Caco-2 (cell line): ENCODE measurements at regions not wholly inside any gene's neighbourhood (a gene's known extent, or its start where the extent isn't known, plus 50 kb on each side); places are given as distances from the start of the nearest gene placed in this dataset.

Experiments
- BruUV-seq: library from RNA; stranded (reverse); fragments of 400-500 nt; replicated peaks from 2 replicates; lab custom pipeline; 2021; lab: Mats Ljungman, UMichigan
- CTCF ChIA-PET: fragments of 300-600 bp; sonication (Branson Sonifier 250); formaldehyde crosslinking; loops from one replicate; lab custom pipeline; 2022; ENCODE audit warnings: antibody characterized with exemption; lab: Charles Lee
- POLR2A ChIA-PET: fragments of 300-600 bp; sonication (Branson Sonifier 250); formaldehyde crosslinking; loops from one replicate; lab custom pipeline; 2022; ENCODE audit warnings: antibody characterized with exemption; lab: Charles Lee
- DNase-seq, 2 experiments: peaks; one replicate each; pipeline versions ENCODE4 v3.0.0 to v3.0.0-alpha.2; 2020 to 2022
- H3K27me3 ChIP-seq: replicated peaks from 2 replicates; pipeline ENCODE4 v1.6.0; 2011; ENCODE audit warnings: low read length; ENCODE audit not compliant: control insufficient read depth, insufficient read depth
- H3K36me3 ChIP-seq: 2 replicates; pipeline ENCODE4 v1.5.1; 2011; ENCODE audit warnings: low read length; ENCODE audit not compliant: control insufficient read depth, insufficient read depth
- H3K4me1 ChIP-seq: fragments of 250-450 bp; sonication (Bioruptor Pico); 2 replicates; pipeline ENCODE4 v1.5.1; 2020; ENCODE audit warnings: mild to moderate bottlenecking
- H3K4me3 ChIP-seq: 2 replicates; pipeline ENCODE4 v1.5.1; 2011; ENCODE audit warnings: low read depth, mild to moderate bottlenecking, control low read depth, low read length
- H3K9me3 ChIP-seq: fragments of 250-450 bp; sonication (Bioruptor Pico); 2 replicates; pipeline ENCODE4 v1.5.1; 2020; ENCODE audit warnings: mild to moderate bottlenecking, moderate library complexity
- H3K27ac Mint-ChIP-seq: one replicate; pipeline ENCODE4 v1.8.0; 2022; ENCODE audit warnings: mixed read lengths; ENCODE audit not compliant: unreplicated experiment
- H3K27me3 Mint-ChIP-seq: one replicate; pipeline ENCODE4 v1.8.0; 2022; ENCODE audit warnings: mixed read lengths; ENCODE audit not compliant: insufficient read depth, unreplicated experiment
- H3K36me3 Mint-ChIP-seq: one replicate; pipeline ENCODE4 v1.8.0; 2022; ENCODE audit warnings: mild to moderate bottlenecking, mixed read lengths; ENCODE audit not compliant: insufficient read depth, unreplicated experiment
- H3K4me1 Mint-ChIP-seq: one replicate; pipeline ENCODE4 v1.8.0; 2022; ENCODE audit warnings: low read depth, mixed read lengths; ENCODE audit not compliant: unreplicated experiment
- H3K4me3 Mint-ChIP-seq: one replicate; pipeline ENCODE4 v1.8.0; 2022; ENCODE audit warnings: mild to moderate bottlenecking, moderate library complexity, mixed read lengths; ENCODE audit not compliant: unreplicated experiment
- H3K9me3 Mint-ChIP-seq: one replicate; pipeline ENCODE4 v1.8.0; 2022; ENCODE audit warnings: mixed read lengths; ENCODE audit not compliant: unreplicated experiment
- CTCF ChIP-seq, 2 experiments: fragments of 200-600 bp in 1 of 2; IDR thresholded peaks; 1 replicate in 1 of 2; 2 replicates in 1 of 2; pipeline versions ENCODE4 v1.5.1 to v1.8.0; 2011 to 2022; ENCODE audit warnings: antibody characterized with exemption in 1 of 2, control low read depth in 1 of 2, inconsistent platforms in 1 of 2, low read depth in 1 of 2, low read length in 1 of 2, mild to moderate bottlenecking in 1 of 2, moderate library complexity in 1 of 2; ENCODE audit not compliant: insufficient read depth in 1 of 2, severe bottlenecking in 1 of 2, unreplicated experiment in 1 of 2
- intact Hi-C: fragments of 100-400 bp; cut with micrococcal nuclease; formaldehyde crosslinking; loops from one replicate; pipeline ENCODE4 v1.10.0; 2022; ENCODE audit not compliant: unreplicated experiment

GRCh38 chr3:3365716-3366115 is 186.2 kb upstream of the CRBN start:
- H3K36me3 ChIP-seq = no peaks in the 10 kb centered on the region
- POLR2A ChIA-PET = no interaction called here
- no peaks in the 10 kb centered on the region for H3K4me1 ChIP-seq
- H3K9me3 Mint-ChIP-seq = no peaks in the 10 kb centered on the region
- CTCF ChIA-PET = no interaction called here
- H3K27me3 Mint-ChIP-seq = peaks cover 2% of the 10 kb centered on the region
- intact Hi-C loops = no loop called here
- H3K4me3 ChIP-seq = no peak overlapping the region
- H3K4me3 Mint-ChIP-seq = no peak overlapping the region
- H3K27ac Mint-ChIP-seq = no peak overlapping the region
- no peaks in the 10 kb centered on the region for H3K36me3 Mint-ChIP-seq
- no peaks in the 10 kb centered on the region for H3K9me3 ChIP-seq
- H3K4me1 Mint-ChIP-seq = no peaks in the 10 kb centered on the region
- DNase-seq = no peak
- no TSS peak for BruUV-seq
- H3K27me3 ChIP-seq = no peaks in the 10 kb centered on the region
- TF ChIP-seq CTCF (IDR thresholded peaks at IDR 0.05; ENCODE audit: insufficient read depth in 1 of 2, low read depth in 1 of 2, low read length in 1 of 2, severe bottlenecking in 1 of 2, unreplicated experiment in 1 of 2) = no peak

- H3K36me3 Mint-ChIP-seq = no peaks in the 10 kb centered on the region
- H3K4me1 Mint-ChIP-seq = no peaks in the 10 kb centered on the region
- Histone ChIP-seq H3K4me3 (no peak overlapping the region), H3K4me1 (no peaks in the 10 kb centered on the region), H3K9me3 (no peaks in the 10 kb centered on the region), H3K27me3 (no peaks in the 10 kb centered on the region), H3K36me3 (no peaks in the 10 kb centered on the region)
- BruUV-seq = no TSS peak
- TF ChIP-seq CTCF (IDR thresholded peaks at IDR 0.05; ENCODE audit: insufficient read depth in 1 of 2, low read depth in 1 of 2, low read length in 1 of 2, severe bottlenecking in 1 of 2, unreplicated experiment in 1 of 2) = no peak
- ChIA-PET CTCF (no interaction called here), POLR2A (no interaction called here)
- no peak for DNase-seq
- no peaks in the 10 kb centered on the region for H3K9me3 Mint-ChIP-seq
- intact Hi-C loops = no loop called here
- no peak overlapping the region for H3K27ac Mint-ChIP-seq
- no peaks in the 10 kb centered on the region for H3K27me3 Mint-ChIP-seq
- H3K4me3 Mint-ChIP-seq = no peak overlapping the region
Observed at GRCh38 chr3:3356846-3357245, 177.4 kb upstream of the CRBN start.

GRCh38 chr3:3355442-3355841 is 176.0 kb upstream of the CRBN start:
- H3K4me1 Mint-ChIP-seq = no peaks in the 10 kb centered on the region
- H3K4me1 ChIP-seq = no peaks in the 10 kb centered on the region

More at GRCh38 chr3:3355442-3355841, 176.0 kb upstream of the CRBN start:
- H3K9me3 ChIP-seq = no peaks in the 10 kb centered on the region
- DNase-seq = no peak
- no peaks in the 10 kb centered on the region for H3K9me3 Mint-ChIP-seq
- ChIA-PET POLR2A (no interaction called here), CTCF (no interaction called here)
- H3K36me3 Mint-ChIP-seq = no peaks in the 10 kb centered on the region
- no peak overlapping the region for H3K4me3 ChIP-seq
- no peaks in the 10 kb centered on the region for H3K36me3 ChIP-seq
- intact Hi-C loops = no loop called here
- no peak overlapping the region for H3K4me3 Mint-ChIP-seq
- H3K27me3 Mint-ChIP-seq = no peaks in the 10 kb centered on the region
- no TSS peak for BruUV-seq
- H3K27ac Mint-ChIP-seq = no peak overlapping the region
- no peak for TF ChIP-seq CTCF (IDR thresholded peaks at IDR 0.05; ENCODE audit: insufficient read depth in 1 of 2, low read depth in 1 of 2, low read length in 1 of 2, severe bottlenecking in 1 of 2, unreplicated experiment in 1 of 2)
- H3K27me3 ChIP-seq = no peaks in the 10 kb centered on the region
